DOHH2 (cell line): ENCODE measurements at regions not wholly inside any gene's neighbourhood (a gene's known extent, or its start where the extent isn't known, plus 50 kb on each side); places are given as distances from the start of the nearest gene placed in this dataset.

Experiments used
- H3F3A ChIP-seq: fragments of 200-600 bp; sonication (generic), shearing (Covaris generic); 2 replicates; pipeline ENCODE4 v1.6.0; 2016; ENCODE audit warnings: antibody characterized with exemption, mild to moderate bottlenecking; ENCODE audit not compliant: control insufficient read depth, insufficient read depth
- H3K27ac ChIP-seq: fragments of 200-600 bp; sonication (generic); 2 replicates; pipeline ENCODE4 v1.5.1; 2014; ENCODE audit warnings: low read depth, mild to moderate bottlenecking, low read length, moderate library complexity
- H3K27me3 ChIP-seq: fragments of 200-600 bp; sonication (generic); 2 replicates; pipeline ENCODE4 v1.6.1; 2014; ENCODE audit warnings: mild to moderate bottlenecking, low read length, mixed read lengths; ENCODE audit not compliant: control insufficient read depth
- H3K36me3 ChIP-seq: fragments of 200-600 bp; sonication (generic); 2 replicates; pipeline ENCODE4 v1.6.1; 2014; ENCODE audit warnings: mild to moderate bottlenecking, low read length, moderate library complexity, mixed read lengths; ENCODE audit not compliant: control insufficient read depth
- H3K4me1 ChIP-seq: fragments of 200-600 bp; sonication (generic); 2 replicates; pipeline ENCODE4 v1.6.1; 2014; ENCODE audit warnings: mild to moderate bottlenecking, low read length, mixed read lengths; ENCODE audit not compliant: control insufficient read depth
- H3K4me2 ChIP-seq: fragments of 200-600 bp; sonication (generic); 2 replicates; pipeline ENCODE4 v1.6.0; 2014; ENCODE audit warnings: mild to moderate bottlenecking, low read length, moderate library complexity
- H3K4me3 ChIP-seq: fragments of 200-600 bp; sonication (generic); 2 replicates; pipeline ENCODE4 v1.5.1; 2014; ENCODE audit warnings: mild to moderate bottlenecking, low read length, mixed read lengths
- H3K79me2 ChIP-seq: fragments of 200-600 bp; sonication (generic); 2 replicates; pipeline ENCODE4 v1.6.1; 2014; ENCODE audit warnings: mild to moderate bottlenecking, low read length, mixed read lengths; ENCODE audit not compliant: control insufficient read depth
- H3K9me2 ChIP-seq: fragments of 200-600 bp; sonication (generic); replicated peaks from 2 replicates; pipeline ENCODE4 v1.6.1; 2014; ENCODE audit warnings: mild to moderate bottlenecking, low read length, mixed read lengths; ENCODE audit not compliant: control insufficient read depth
- H3K9me3 ChIP-seq: fragments of 200-600 bp; sonication (generic); 2 replicates; pipeline ENCODE4 v1.6.1; 2014; ENCODE audit warnings: antibody characterized with exemption, low read length, mixed read lengths; ENCODE audit not compliant: control insufficient read depth, insufficient read depth
- H4K20me1 ChIP-seq: fragments of 200-600 bp; sonication (generic); 2 replicates; pipeline ENCODE4 v1.6.0; 2014; ENCODE audit warnings: low read depth, mild to moderate bottlenecking, antibody characterized with exemption, low read length, moderate library complexity; ENCODE audit not compliant: control insufficient read depth, insufficient read depth
- CTCF ChIP-seq: fragments of 200-600 bp; sonication (generic); IDR thresholded peaks from one replicate; pipeline ENCODE4 v1.5.1; 2014; ENCODE audit warnings: antibody characterized with exemption, mild to moderate bottlenecking, low read depth, low read length; ENCODE audit not compliant: poor library complexity, severe bottlenecking
- EZH2phosphoT487 ChIP-seq: fragments of 200-600 bp; sonication (generic); IDR thresholded peaks from 2 replicates; pipeline ENCODE4 v1.6.1; 2017; ENCODE audit warnings: borderline replicate concordance, mild to moderate bottlenecking, antibody characterized with exemption, low read length, moderate library complexity, mixed read lengths

GRCh38 chr3:150348500-150348899 is 59.6 kb upstream of the TSC22D2 start:
- H3K9me3 ChIP-seq: no peaks in the 10 kb centered on the region
- no peaks in the 10 kb centered on the region for H3K4me1 ChIP-seq
- no peaks in the 10 kb centered on the region; the same call in 1 of the 2 replicates for H3K9me2 ChIP-seq
- H4K20me1 ChIP-seq: no peaks in the 10 kb centered on the region
- TF ChIP-seq CTCF (no peak), EZH2phosphoT487 (no peak)
- no peaks in the 10 kb centered on the region for H3K36me3 ChIP-seq
- H3K27ac ChIP-seq: no peak overlapping the region
- no peak overlapping the region for H3K4me3 ChIP-seq
- H3K4me2 ChIP-seq: no peak overlapping the region
- no peaks in the 10 kb centered on the region for H3F3A ChIP-seq
- no peaks in the 10 kb centered on the region for H3K79me2 ChIP-seq
- H3K27me3 ChIP-seq: peaks cover 14% of the 10 kb centered on the region

DNA sequence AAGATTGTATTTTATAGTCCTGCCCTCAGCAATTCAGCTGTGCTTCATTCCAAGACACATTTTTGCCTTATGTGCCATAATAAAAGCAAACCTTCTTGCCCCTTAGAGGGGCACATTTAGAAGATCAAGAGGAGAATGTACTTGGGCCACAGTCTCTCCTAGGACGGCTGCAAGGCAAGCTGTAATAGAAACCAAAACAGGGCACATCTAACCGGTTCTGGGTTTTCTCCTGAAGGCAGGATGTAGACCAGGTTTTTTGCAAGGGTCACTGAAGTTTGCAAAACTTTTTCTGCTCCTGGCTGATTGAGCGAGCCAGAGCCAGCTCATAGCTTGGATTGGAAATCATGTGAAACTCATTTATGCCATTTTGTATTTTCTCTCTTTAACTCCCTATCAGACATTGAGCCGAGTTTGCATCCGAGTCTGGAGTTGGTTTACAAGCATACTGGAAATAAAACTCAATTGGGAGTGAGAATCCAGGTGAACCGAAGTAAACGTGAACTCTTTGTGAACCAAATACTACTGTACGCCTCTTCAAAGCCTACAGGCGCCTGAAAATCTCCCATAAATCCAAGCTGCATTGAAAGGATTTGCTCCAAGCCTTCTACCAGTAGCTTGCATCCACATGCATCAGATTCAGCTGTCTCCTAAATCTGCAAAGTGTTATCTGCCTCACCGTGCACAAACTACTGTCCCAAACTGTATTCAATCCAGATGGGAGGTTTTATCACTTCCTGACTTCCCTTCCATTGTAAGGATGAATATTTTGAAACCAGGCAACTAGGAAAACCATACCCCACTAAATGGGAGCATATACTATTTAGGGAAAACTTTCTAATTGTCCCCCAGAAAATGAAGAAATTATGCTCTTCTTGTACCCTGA is 60.9 kb upstream of the TSC22D2 start:
- Histone ChIP-seq H3K9me2 (no peaks in the 10 kb centered on the region; the same call in 1 of the 2 replicates), H3K4me2 (no peak overlapping the region), H3K4me1 (no peaks in the 10 kb centered on the region), H3K36me3 (no peaks in the 10 kb centered on the region), H3K27me3 (peaks cover 14% of the 10 kb centered on the region), H3K9me3 (no peaks in the 10 kb centered on the region), H3K79me2 (no peaks in the 10 kb centered on the region), H3K27ac (no peak overlapping the region), H3K4me3 (no peak overlapping the region), H4K20me1 (no peaks in the 10 kb centered on the region), H3F3A (no peaks in the 10 kb centered on the region)
- TF ChIP-seq CTCF (no peak), EZH2phosphoT487 (no peak)

DNA sequence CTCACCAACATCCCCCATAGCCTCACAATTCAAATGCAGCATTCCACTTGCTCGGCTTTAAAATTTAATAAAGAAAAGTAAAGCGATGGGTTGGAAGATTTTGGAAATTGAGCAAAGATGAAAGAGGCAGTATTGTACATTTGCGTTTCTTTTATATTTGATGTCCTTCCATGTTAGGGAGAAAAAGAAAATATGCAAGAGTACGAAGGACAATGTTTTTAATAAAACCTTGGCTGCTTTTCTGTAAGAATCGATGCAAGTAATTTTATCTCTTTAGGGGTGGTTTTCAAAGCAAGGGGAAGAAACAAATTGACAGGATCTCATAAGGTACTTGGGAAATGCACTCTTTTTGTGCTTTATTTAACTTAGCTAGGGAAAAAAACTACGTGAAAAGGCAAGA is 61.8 kb upstream of the TSC22D2 start:
- no peaks in the 10 kb centered on the region for H3K4me1 ChIP-seq
- H3K79me2 ChIP-seq: no peaks in the 10 kb centered on the region
- H3K4me3 ChIP-seq: no peak overlapping the region
- no peaks in the 10 kb centered on the region for H4K20me1 ChIP-seq
- no peak overlapping the region for H3K27ac ChIP-seq
- H3K27me3 ChIP-seq: peaks cover 14% of the 10 kb centered on the region
- no peaks in the 10 kb centered on the region for H3K36me3 ChIP-seq
- H3K9me2 ChIP-seq: no peaks in the 10 kb centered on the region; the same call in 1 of the 2 replicates
- H3F3A ChIP-seq: no peaks in the 10 kb centered on the region
- H3K9me3 ChIP-seq: no peaks in the 10 kb centered on the region
- TF ChIP-seq CTCF (no peak), EZH2phosphoT487 (no peak)
- no peak overlapping the region for H3K4me2 ChIP-seq
